Spleen (tissue), 11 donors: ENCODE measurements at regions not wholly inside any gene's neighbourhood (a gene's known extent, or its start where the extent isn't known, plus 50 kb on each side); places are given as distances from the start of the nearest gene placed in this dataset.

Experiments used
- DNase-seq: peaks from one replicate; pipeline ENCODE4 v3.0.0-alpha.2; 2020
- H3K27ac ChIP-seq, 8 donors: fragments of 200-600 bp; sonication (generic) in 7 of 8; 1 replicate in 4 of 8; 2 replicates in 4 of 8; pipeline versions ENCODE4 v1.5.0 to v1.8.0; 2016 to 2021; ENCODE audit warnings: inconsistent platforms in 4 of 8, mild to moderate bottlenecking in 4 of 8, moderate library complexity in 1 of 8
- H3K27me3 ChIP-seq, 7 donors: fragments of 200-600 bp; sonication (generic) in 6 of 7; replicated peaks in 1 of 7; 1 replicate in 4 of 7; 2 replicates in 3 of 7; pipeline versions ENCODE4 v1.5.0 to v1.8.0; 2016 to 2021; ENCODE audit warnings: inconsistent platforms in 3 of 7, mild to moderate bottlenecking in 1 of 7
- H3K36me3 ChIP-seq, 6 donors: fragments of 200-600 bp; sonication (generic) in 5 of 6; 1 replicate in 4 of 6; 2 replicates in 2 of 6; pipeline versions ENCODE4 v1.5.0 to v1.8.0; 2016 to 2021; ENCODE audit warnings: inconsistent platforms in 2 of 6
- H3K4me1 ChIP-seq, 6 donors: fragments of 200-600 bp; sonication (generic) in 5 of 6; 1 replicate in 3 of 6; 2 replicates in 3 of 6; pipeline versions ENCODE4 v1.5.0 to v1.8.0; 2016 to 2021; ENCODE audit warnings: inconsistent platforms in 3 of 6
- H3K4me3 ChIP-seq, 8 donors: fragments of 200-600 bp; sonication (generic) in 7 of 8; 1 replicate in 4 of 8; 2 replicates in 4 of 8; pipeline versions ENCODE4 v1.5.0 to v1.8.0; 2016 to 2021; ENCODE audit warnings: inconsistent platforms in 4 of 8, mild to moderate bottlenecking in 4 of 8, moderate library complexity in 2 of 8
- H3K9me3 ChIP-seq, 8 donors: fragments of 200-600 bp; sonication (generic) in 7 of 8; 1 replicate in 4 of 8; 2 replicates in 4 of 8; pipeline versions ENCODE4 v1.5.0 to v1.8.0; 2016 to 2021; ENCODE audit warnings: inconsistent platforms in 4 of 8
- POLR2A ChIP-seq, 3 donors: fragments of 450-650 bp; IDR thresholded peaks; one replicate each; pipeline ENCODE4 v1.5.1; 2017; ENCODE audit warnings: antibody characterized with exemption in 3 of 3, mild to moderate bottlenecking in 1 of 3
- POLR2AphosphoS5 ChIP-seq, 3 donors: sonication (generic); formaldehyde crosslinking; IDR thresholded peaks; one replicate each; pipeline ENCODE4 v1.5.1; 2017; ENCODE audit warnings: antibody characterized with exemption in 3 of 3
- WGBS, 5 donors: extraction: QIAGEN DNeasy Blood & Tissue Kit in 3 of 5; methylation state at CpG; one replicate each; pipeline versions ENCODE4 v1.1.5 to v1.1.7; 2013 to 2018; 5-methylcytosine and 5-hydroxymethylcytosine counted together
- intact Hi-C: fragments of 100-400 bp; cut with DNase I; formaldehyde crosslinking; loops from one replicate; pipeline ENCODE4 v1.15.0; 2023; ENCODE audit warnings: low total_unique reads
- TF ChIP-seq, protein P1 (sequence below), 11 experiments: fragments of 200-600 bp in 7 of 11; fragments of 450-650 bp in 4 of 11; sonication (generic) in 4 of 11; IDR thresholded peaks in 8 of 11; conservative IDR thresholded peaks in 3 of 11; 1 replicate in 7 of 11; 2 replicates in 4 of 11; pipeline versions ENCODE4 v1.4.0 to v1.8.0; 2016 to 2021; ENCODE audit warnings: antibody characterized with exemption in 11 of 11, inconsistent platforms in 4 of 11, mild to moderate bottlenecking in 1 of 11
- donor health status: healthy with polysubstance abuse.
- donor health status: DM: no; HTN: no; CAD: no; lungs with moderate emphysema.
- donor health status: DM: no; HTN: no; CAD: no.
- donor health status: Bipolar disorder and iron deficiency.
- donor health status: healthy.
- donor health status: DM: no; HTN: no; CAD: no.
- donor health status: DM: yes; HTN: yes; CAD: no.

DNA sequence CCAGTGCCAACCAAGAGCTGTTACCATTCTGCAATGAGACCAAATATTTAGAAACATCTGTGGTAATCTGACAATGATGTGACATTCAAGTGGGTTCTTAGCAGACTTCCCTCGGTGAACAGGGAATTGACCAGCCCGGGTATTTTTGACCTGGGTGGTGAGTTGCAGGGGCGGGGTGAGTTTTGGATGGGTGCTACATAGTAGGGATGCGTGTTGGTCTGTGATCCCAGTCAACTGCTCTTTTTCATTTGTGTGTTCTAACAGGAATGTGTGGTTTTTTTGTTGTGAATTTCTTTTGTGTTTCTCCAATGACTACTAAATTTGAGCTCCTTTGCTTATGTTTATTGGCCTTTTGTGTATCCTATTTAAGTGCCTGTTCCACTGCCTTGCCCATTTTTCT is 273.6 kb upstream of the HABP2 start:
- Histone ChIP-seq H3K9me3 (peaks cover 0 to 22% (median 18%) of the 10 kb centered on the region in 8 donors), H3K4me1 (peaks cover 0 to 3% (median 2%) of the 10 kb centered on the region in 6 donors), H3K27ac (no peak overlapping the region), H3K27me3 (no peaks in the 10 kb centered on the region), H3K36me3 (no peaks in the 10 kb centered on the region), H3K4me3 (no peak overlapping the region)
- WGBS, 5 donors, result 71 to 90% (median 82%) methylated on average over 4 of the region's 4 CpGs
- DNase-seq, result no peak
- TF ChIP-seq POLR2AphosphoS5 (IDR thresholded peaks at IDR 0.05) (no peak), POLR2A (IDR thresholded peaks at IDR 0.05) (no peak)
- TF ChIP-seq, protein P1, sequence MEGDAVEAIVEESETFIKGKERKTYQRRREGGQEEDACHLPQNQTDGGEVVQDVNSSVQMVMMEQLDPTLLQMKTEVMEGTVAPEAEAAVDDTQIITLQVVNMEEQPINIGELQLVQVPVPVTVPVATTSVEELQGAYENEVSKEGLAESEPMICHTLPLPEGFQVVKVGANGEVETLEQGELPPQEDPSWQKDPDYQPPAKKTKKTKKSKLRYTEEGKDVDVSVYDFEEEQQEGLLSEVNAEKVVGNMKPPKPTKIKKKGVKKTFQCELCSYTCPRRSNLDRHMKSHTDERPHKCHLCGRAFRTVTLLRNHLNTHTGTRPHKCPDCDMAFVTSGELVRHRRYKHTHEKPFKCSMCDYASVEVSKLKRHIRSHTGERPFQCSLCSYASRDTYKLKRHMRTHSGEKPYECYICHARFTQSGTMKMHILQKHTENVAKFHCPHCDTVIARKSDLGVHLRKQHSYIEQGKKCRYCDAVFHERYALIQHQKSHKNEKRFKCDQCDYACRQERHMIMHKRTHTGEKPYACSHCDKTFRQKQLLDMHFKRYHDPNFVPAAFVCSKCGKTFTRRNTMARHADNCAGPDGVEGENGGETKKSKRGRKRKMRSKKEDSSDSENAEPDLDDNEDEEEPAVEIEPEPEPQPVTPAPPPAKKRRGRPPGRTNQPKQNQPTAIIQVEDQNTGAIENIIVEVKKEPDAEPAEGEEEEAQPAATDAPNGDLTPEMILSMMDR (IDR thresholded peaks at IDR 0.05 in 8 of 11, conservative IDR thresholded peaks at IDR 0.05 in 3 of 11), result no peak
- intact Hi-C loops, result no loop called here

DNA sequence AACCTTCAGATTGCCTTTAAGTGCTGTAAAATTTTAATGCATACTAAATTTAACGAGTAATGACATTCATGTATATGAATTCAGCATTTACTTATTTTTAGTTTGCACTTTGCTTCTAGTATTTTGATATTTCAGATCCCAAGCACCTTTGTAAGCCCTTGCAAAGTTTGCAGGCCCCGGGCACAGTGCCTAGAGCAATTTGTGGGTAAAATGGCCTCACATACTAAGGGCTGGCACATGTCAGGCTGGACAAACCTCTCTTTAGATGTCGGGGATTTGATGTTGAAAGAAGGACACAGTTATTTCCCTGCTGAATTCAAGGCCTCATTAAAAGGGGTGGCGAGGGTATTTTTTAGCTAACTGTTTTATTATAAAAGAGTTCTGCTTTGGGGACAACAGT is 270.3 kb upstream of the HABP2 start:
- no peak overlapping the region for H3K27ac ChIP-seq
- intact Hi-C loops, result no loop called here
- DNase-seq, result no peak
- no peak overlapping the region for H3K4me3 ChIP-seq
- H3K36me3 ChIP-seq, result no peaks in the 10 kb centered on the region
- TF ChIP-seq POLR2A (IDR thresholded peaks at IDR 0.05) (no peak), POLR2AphosphoS5 (IDR thresholded peaks at IDR 0.05) (no peak)
- TF ChIP-seq, protein P1 (IDR thresholded peaks at IDR 0.05 in 8 of 11, conservative IDR thresholded peaks at IDR 0.05 in 3 of 11), result no peak
- no peaks in the 10 kb centered on the region for H3K9me3 ChIP-seq
- 83 to 96% (median 87%) methylated on average over 4 of the region's 4 CpGs for WGBS, 5 donors
- H3K27me3 ChIP-seq, result no peaks in the 10 kb centered on the region
- peaks cover 0 to 2% (median 0%) of the 10 kb centered on the region in 6 donors for H3K4me1 ChIP-seq

DNA sequence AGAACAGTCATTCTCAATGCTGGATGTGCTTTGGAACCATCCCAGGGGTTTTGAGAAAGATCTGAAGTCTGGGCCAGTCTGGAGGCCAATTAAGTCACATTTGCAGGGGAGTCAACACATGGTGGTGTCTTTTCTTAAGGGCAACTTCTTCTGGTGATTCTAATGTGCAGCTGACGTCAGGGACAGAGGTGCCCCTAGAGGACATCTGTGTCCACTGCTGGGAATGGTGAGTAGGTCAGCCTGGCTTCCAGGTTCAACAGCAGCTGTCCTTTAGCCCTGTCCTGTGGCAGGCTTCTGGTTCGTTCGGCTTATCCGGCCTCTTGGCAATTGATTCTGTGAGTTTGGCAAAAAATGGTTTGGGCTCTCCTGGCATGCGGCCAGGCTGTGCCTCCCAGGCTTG is 269.7 kb upstream of the HABP2 start:
- Histone ChIP-seq H3K4me1 (peaks cover 0 to 2% (median 0%) of the 10 kb centered on the region in 6 donors), H3K27me3 (no peaks in the 10 kb centered on the region), H3K4me3 (no peak overlapping the region), H3K36me3 (no peaks in the 10 kb centered on the region), H3K9me3 (no peaks in the 10 kb centered on the region), H3K27ac (no peak overlapping the region)
- 77 to 97% (median 93%) methylated on average over 5 of the region's 5 CpGs for WGBS, 5 donors
- TF ChIP-seq POLR2AphosphoS5 (IDR thresholded peaks at IDR 0.05) (no peak), POLR2A (IDR thresholded peaks at IDR 0.05) (no peak)
- TF ChIP-seq, protein P1 (IDR thresholded peaks at IDR 0.05 in 8 of 11, conservative IDR thresholded peaks at IDR 0.05 in 3 of 11), result no peak
- no peak for DNase-seq
- intact Hi-C loops, result no loop called here

DNA sequence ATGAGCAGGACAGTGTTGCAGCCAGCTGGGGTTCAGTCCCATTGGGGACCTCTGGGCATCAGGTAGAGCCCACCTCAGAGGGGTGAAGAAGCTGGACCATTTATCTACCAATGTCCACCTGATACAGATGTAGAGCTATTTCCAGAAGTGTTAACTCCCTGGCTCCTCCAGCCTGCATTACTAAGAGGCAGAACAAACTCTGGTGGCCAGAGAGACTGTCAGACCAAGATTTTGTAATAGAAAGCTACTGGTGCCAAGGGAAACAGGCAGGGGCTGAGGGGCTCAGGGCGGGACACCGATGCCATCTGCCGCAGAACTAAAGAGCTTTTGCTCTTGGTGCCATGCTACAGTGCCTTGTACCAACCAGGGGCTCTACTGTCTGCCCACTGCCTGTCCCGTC is 268.2 kb upstream of the HABP2 start:
- H3K27me3 ChIP-seq, result no peaks in the 10 kb centered on the region
- no peaks in the 10 kb centered on the region for H3K4me1 ChIP-seq
- H3K4me3 ChIP-seq, result no peak overlapping the region
- TF ChIP-seq POLR2A (IDR thresholded peaks at IDR 0.05) (no peak), POLR2AphosphoS5 (IDR thresholded peaks at IDR 0.05) (no peak)
- TF ChIP-seq, protein P1 (IDR thresholded peaks at IDR 0.05 in 8 of 11, conservative IDR thresholded peaks at IDR 0.05 in 3 of 11), result no peak
- no peaks in the 10 kb centered on the region for H3K9me3 ChIP-seq
- DNase-seq, result no peak
- intact Hi-C loops, result no loop called here
- 66 to 93% (median 92%) methylated on average over 3 to 4 of the region's 4 CpGs for WGBS, 5 donors
- H3K36me3 ChIP-seq, result no peaks in the 10 kb centered on the region
- H3K27ac ChIP-seq, result no peak overlapping the region
